ENCODE measurements at regions not wholly inside any gene's neighbourhood (a gene's known extent, or its start where the extent isn't known, plus 50 kb on each side); places are given as distances from the start of the nearest gene placed in this dataset.
"Not testable (repeated sequence)": the region's sequence is repeated elsewhere in the genome, so short reads cannot be mapped to it uniquely, and the experiment has no call there.

- H3K36me3 ChIP-seq (ENCODE audit: control insufficient read depth, insufficient read depth, low read length) = no peaks in the 10 kb centered on the region
- TF ChIP-seq CTCF (IDR thresholded peaks at IDR 0.05; ENCODE audit: insufficient read depth, low read length, poor library complexity, severe bottlenecking) = no peak
- H3K27me3 ChIP-seq (replicated peaks; ENCODE audit: control insufficient read depth, insufficient read depth, low read length) = no peaks in the 10 kb centered on the region
- no peak for DNase-seq (ENCODE audit: extremely low read depth, insufficient read length)
- no peak overlapping the region for H3K4me3 ChIP-seq (replicated peaks; ENCODE audit: low read depth, low read length)
These were observed 287.0 kb upstream of the SEMA6A start for GRCh38 chr5:116861666-116862065.

- no peak for DNase-seq (ENCODE audit: extremely low read depth, insufficient read length)
- TF ChIP-seq CTCF (IDR thresholded peaks at IDR 0.05; ENCODE audit: insufficient read depth, low read length, poor library complexity, severe bottlenecking) = no peak
- no peaks in the 10 kb centered on the region for H3K36me3 ChIP-seq (ENCODE audit: control insufficient read depth, insufficient read depth, low read length)
- H3K4me3 ChIP-seq (replicated peaks; ENCODE audit: low read depth, low read length) = no peak overlapping the region
- no peaks in the 10 kb centered on the region for H3K27me3 ChIP-seq (replicated peaks; ENCODE audit: control insufficient read depth, insufficient read depth, low read length)
These were observed 286.5 kb upstream of the SEMA6A start for GRCh38 chr5:116861097-116861496.

GRCh38 chr5:116859666-116860320 is 285.2 kb upstream of the SEMA6A start:
- Histone ChIP-seq H3K36me3 (ENCODE audit: control insufficient read depth, insufficient read depth, low read length) (no peaks in the 10 kb centered on the region), H3K27me3 (replicated peaks; ENCODE audit: control insufficient read depth, insufficient read depth, low read length) (no peaks in the 10 kb centered on the region), H3K4me3 (replicated peaks; ENCODE audit: low read depth, low read length) (no peak overlapping the region)
- no peak for DNase-seq (ENCODE audit: extremely low read depth, insufficient read length)
- no peak for TF ChIP-seq CTCF (IDR thresholded peaks at IDR 0.05; ENCODE audit: insufficient read depth, low read length, poor library complexity, severe bottlenecking)

DNA sequence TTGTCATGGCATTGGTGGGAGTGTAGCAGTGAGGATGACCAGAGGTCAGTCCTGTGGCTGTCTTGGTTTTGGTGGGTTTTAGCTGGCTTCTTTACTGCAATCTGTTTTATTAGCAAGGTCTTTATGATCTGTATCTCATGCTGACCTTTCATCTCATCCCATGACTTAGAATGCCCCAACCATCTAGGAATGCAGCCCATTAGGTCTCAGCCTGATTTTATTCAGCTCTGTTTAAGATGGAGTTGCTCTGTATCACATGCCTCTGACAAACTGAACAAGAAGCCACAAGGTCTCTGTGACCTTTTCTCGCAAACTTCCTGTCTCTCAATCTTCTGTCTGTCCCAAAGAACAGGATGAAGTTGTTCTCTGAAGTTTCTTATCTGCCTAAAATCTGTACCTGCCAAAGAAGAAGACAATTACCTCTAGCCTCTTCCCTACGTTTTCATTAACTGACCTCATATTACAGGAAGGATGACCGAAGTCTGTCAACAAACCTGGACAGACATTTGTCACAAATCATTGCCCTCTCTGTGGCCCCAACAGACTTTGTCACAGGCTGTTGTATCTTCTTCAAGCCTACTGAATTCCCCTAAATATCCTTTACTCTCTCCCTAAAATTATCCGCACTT is 284.2 kb upstream of the SEMA6A start:
- Histone ChIP-seq H3K4me3 (replicated peaks; ENCODE audit: low read depth, low read length) (no peak overlapping the region), H3K27me3 (replicated peaks; ENCODE audit: control insufficient read depth, insufficient read depth, low read length) (no peaks in the 10 kb centered on the region), H3K36me3 (ENCODE audit: control insufficient read depth, insufficient read depth, low read length) (no peaks in the 10 kb centered on the region)
- no peak for DNase-seq (ENCODE audit: extremely low read depth, insufficient read length)
- no peak for TF ChIP-seq CTCF (IDR thresholded peaks at IDR 0.05; ENCODE audit: insufficient read depth, low read length, poor library complexity, severe bottlenecking)

DNA sequence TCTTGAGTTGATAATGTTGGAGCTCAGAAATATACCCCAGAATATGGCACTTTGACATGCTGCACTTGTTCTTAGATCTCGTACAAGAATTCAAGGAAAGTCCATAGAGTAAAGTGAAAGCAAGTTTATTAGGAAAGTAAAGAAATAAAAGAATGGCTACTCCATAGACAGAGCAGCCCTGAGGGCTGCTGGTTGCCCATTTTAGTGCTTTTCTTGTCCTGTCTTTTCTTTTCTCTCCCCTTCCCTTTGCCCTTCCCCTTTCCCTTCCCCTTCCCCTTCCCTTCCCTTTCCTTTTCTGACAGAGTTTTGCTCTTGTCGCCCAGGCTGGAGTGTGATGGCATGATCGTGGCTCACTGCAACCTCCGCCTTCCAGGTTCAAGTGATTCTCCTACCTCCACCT is 283.4 kb upstream of the SEMA6A start:
- not testable (repeated sequence) for H3K36me3 ChIP-seq (ENCODE audit: control insufficient read depth, insufficient read depth, low read length); DNase-seq (ENCODE audit: extremely low read depth, insufficient read length); H3K27me3 ChIP-seq (replicated peaks; ENCODE audit: control insufficient read depth, insufficient read depth, low read length); H3K4me3 ChIP-seq (replicated peaks; ENCODE audit: low read depth, low read length)

DNA sequence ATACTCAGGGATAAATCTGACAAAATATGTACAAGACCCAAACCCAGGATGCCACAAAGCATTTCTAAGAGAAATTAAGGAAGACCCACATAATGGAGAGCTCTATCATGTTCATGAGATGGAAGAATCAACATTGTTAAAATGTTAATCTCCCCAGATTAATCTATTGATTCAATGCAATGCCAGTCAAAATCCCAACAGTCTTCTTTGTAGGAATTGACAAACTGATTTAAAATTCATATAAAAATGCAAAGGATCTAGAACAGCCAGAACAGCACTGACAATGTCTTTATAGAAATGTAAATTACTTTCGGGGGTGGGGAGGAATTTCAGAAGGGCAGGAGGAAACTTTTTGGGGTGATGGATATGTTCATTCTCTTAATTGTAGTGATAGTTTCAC is 281.6 kb upstream of the SEMA6A start:
- no peak for DNase-seq (ENCODE audit: extremely low read depth, insufficient read length)
- Histone ChIP-seq H3K27me3 (replicated peaks; ENCODE audit: control insufficient read depth, insufficient read depth, low read length) (no peaks in the 10 kb centered on the region), H3K4me3 (replicated peaks; ENCODE audit: low read depth, low read length) (no peak overlapping the region), H3K36me3 (ENCODE audit: control insufficient read depth, insufficient read depth, low read length) (no peaks in the 10 kb centered on the region)
- TF ChIP-seq CTCF (IDR thresholded peaks at IDR 0.05; ENCODE audit: insufficient read depth, low read length, poor library complexity, severe bottlenecking) = no peak

Data from GM06990 (cell line).